Large intestine (tissue), 3 donors: ENCODE measurements at regions not wholly inside any gene's neighbourhood (a gene's known extent, or its start where the extent isn't known, plus 50 kb on each side); places are given as distances from the start of the nearest gene placed in this dataset.
A peak's percentile ranks its signal among the peaks of the same experiment; 100 is the strongest.

ENCODE experiments used
- DNase-seq, 2 donors: peaks; one replicate each; pipeline versions ENCODE4 v3.0.0 to v3.0.0-alpha.2; 2013
- H3K27ac ChIP-seq: one replicate; pipeline ENCODE4 v1.5.1; 2013; ENCODE audit warnings: low read length
- H3K27me3 ChIP-seq: 2 replicates; pipeline ENCODE4 v1.6.1; 2013; ENCODE audit warnings: low read length; ENCODE audit not compliant: control insufficient read depth, insufficient read depth
- H3K36me3 ChIP-seq: 2 replicates; pipeline ENCODE4 v1.6.1; 2013; ENCODE audit warnings: low read length; ENCODE audit not compliant: control insufficient read depth, insufficient read depth
- H3K4me1 ChIP-seq: one replicate; pipeline ENCODE4 v1.6.1; 2013; ENCODE audit warnings: low read length; ENCODE audit not compliant: control insufficient read depth, insufficient read depth
- H3K4me3 ChIP-seq: one replicate; pipeline ENCODE4 v1.5.1; 2013; ENCODE audit warnings: low read length
- H3K9me3 ChIP-seq: one replicate; pipeline ENCODE4 v1.6.1; 2013; ENCODE audit warnings: mild to moderate bottlenecking, low read depth, low read length, moderate library complexity; ENCODE audit not compliant: control insufficient read depth
- WGBS: methylation state at CpG from one replicate; pipeline ENCODE4 v1.1.5; 2013; ENCODE audit warnings: low lambda C conversion rate; ENCODE audit not compliant: insufficient coverage; 5-methylcytosine and 5-hydroxymethylcytosine counted together

GRCh38 chr2:129713337-129713736 lies 266.1 kb upstream of the RAB6C start:
- H3K4me1 ChIP-seq = peaks cover 24% of the 10 kb centered on the region
- DNase-seq = no peak
- no CpG with 5 or more reads among the region's 9 CpGs for WGBS
- H3K36me3 ChIP-seq = no peaks in the 10 kb centered on the region
- H3K27me3 ChIP-seq = no peaks in the 10 kb centered on the region
- H3K27ac ChIP-seq = no peak overlapping the region
- no peaks in the 10 kb centered on the region for H3K9me3 ChIP-seq
- no peak overlapping the region for H3K4me3 ChIP-seq

DNA sequence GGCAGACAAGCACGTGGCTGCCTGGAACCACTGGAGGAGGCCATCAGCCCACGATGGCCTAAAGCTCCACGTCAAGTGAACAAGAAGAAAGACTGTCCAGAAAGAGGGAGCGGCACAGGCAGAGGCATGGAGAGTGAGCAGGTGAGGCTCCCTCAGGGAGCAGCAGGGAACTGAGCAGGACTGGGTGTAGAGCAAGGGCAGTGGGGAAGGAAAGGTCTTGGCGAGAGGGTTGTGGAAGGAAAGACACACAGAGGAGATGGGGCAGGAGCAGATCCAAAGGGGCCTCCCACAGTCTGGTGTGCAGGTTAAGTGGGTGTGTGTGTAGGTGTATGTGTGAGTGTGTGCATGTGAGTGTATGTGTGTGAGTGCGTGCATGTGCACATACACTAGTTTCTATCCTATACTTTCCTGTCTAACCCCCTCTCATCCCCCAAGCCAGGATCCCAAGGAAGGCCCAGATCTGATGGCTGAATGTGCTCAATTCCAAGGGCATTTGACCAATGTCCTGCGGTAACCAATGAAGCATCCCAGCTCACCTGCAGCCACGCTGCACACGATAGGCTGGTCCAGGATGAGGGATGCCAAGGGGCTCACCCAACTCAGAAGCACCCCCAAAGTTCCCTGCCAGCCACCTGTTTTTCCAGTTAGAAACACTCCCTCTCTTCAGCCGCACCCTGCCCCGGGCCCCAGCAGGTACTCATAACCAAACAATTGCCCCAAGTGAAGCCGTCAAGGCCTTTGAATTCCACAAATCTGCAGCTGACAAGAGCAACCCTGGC lies 262.5 kb upstream of the RAB6C start:
- Histone ChIP-seq H3K4me1 (peaks cover 18% of the 10 kb centered on the region), H3K36me3 (no peaks in the 10 kb centered on the region), H3K27me3 (no peaks in the 10 kb centered on the region), H3K9me3 (no peaks in the 10 kb centered on the region), H3K4me3 (no peak overlapping the region), H3K27ac (peak overlapping the region; percentile 27)
- DNase-seq = peak in 1 of 2 donors; percentile 43
- 100% methylated on average over 1 of the region's 12 CpGs for WGBS

- Histone ChIP-seq H3K27ac (peak overlapping the region; percentile 27), H3K4me1 (peaks cover 24% of the 10 kb centered on the region), H3K27me3 (no peaks in the 10 kb centered on the region), H3K9me3 (no peaks in the 10 kb centered on the region), H3K4me3 (no peak overlapping the region), H3K36me3 (no peaks in the 10 kb centered on the region)
- peak in 1 of 2 donors; percentile 67 for DNase-seq
- 0% methylated on average over 1 of the region's 11 CpGs for WGBS
Measured at GRCh38 chr2:129717560-129718130, 261.8 kb upstream of the RAB6C start.

- no peaks in the 10 kb centered on the region for H3K36me3 ChIP-seq
- peaks cover 41% of the 10 kb centered on the region for H3K4me1 ChIP-seq
- no peak overlapping the region for H3K4me3 ChIP-seq
- no peaks in the 10 kb centered on the region for H3K27me3 ChIP-seq
- 100% methylated on average over 2 of the region's 3 CpGs for WGBS
- H3K9me3 ChIP-seq = no peaks in the 10 kb centered on the region
- no peak for DNase-seq
- no peak overlapping the region for H3K27ac ChIP-seq
Measured at GRCh38 chr2:129719335-129719734, 260.1 kb upstream of the RAB6C start.

DNA sequence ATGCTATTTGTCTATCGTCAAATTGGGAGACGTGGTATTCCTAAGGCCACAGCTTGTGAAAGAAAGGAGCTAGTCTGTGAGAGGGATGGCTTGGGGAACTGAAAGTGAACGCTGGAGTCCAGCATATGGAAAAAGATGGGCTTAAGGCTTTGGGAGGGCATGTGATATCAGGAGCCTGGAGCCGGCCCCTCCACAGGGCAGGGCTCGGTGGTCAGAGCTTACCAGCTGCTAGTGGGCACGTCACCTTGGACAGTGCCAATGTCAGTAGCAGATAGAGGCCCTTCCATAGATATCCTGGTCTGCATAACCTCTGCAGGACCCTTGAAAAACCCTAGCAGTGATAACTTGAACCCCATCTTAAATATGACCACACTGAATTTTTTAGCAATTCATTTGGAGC lies 259.1 kb upstream of the RAB6C start:
- WGBS = no CpG with 5 or more reads among the region's 6 CpGs
- Histone ChIP-seq H3K4me3 (no peak overlapping the region), H3K4me1 (peaks cover 51% of the 10 kb centered on the region), H3K27me3 (no peaks in the 10 kb centered on the region), H3K9me3 (no peaks in the 10 kb centered on the region), H3K36me3 (no peaks in the 10 kb centered on the region), H3K27ac (no peak overlapping the region)
- DNase-seq = no peak

DNA sequence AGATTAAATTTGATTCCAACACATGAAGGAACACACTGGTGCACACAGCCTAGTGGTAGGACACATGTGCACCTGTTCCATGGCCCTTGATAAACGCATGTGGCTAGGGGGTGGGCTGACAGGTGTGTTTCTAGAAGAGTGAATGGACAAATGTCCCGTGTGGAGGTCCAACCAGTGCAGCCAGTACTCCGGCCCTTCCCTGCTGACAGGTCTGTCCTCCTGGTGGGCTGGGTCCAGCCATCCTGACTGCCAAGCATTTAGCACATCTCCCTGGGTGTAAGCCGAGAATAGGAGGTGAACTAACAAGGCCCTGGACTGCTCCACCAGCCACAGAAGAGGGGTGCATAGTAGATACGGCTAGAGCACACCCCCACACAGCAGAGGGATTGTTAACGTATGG lies 258.7 kb upstream of the RAB6C start:
- no CpG with 5 or more reads among the region's 6 CpGs for WGBS
- H3K27me3 ChIP-seq = no peaks in the 10 kb centered on the region
- H3K9me3 ChIP-seq = no peaks in the 10 kb centered on the region
- no peaks in the 10 kb centered on the region for H3K36me3 ChIP-seq
- H3K4me1 ChIP-seq = peaks cover 55% of the 10 kb centered on the region
- no peak for DNase-seq
- no peak overlapping the region for H3K4me3 ChIP-seq
- no peak overlapping the region for H3K27ac ChIP-seq

GRCh38 chr2:129721236-129721635 lies 258.2 kb upstream of the RAB6C start:
- DNase-seq = no peak
- H3K27me3 ChIP-seq = no peaks in the 10 kb centered on the region

GRCh38 chr2:129721846-129722245 lies 257.6 kb upstream of the RAB6C start:
- WGBS = no CpG with 5 or more reads among the region's 15 CpGs
- Histone ChIP-seq H3K4me3 (no peak overlapping the region), H3K4me1 (peaks cover 55% of the 10 kb centered on the region), H3K36me3 (no peaks in the 10 kb centered on the region), H3K27ac (peak overlapping the region; percentile 25), H3K9me3 (no peaks in the 10 kb centered on the region), H3K27me3 (no peaks in the 10 kb centered on the region)
- no peak for DNase-seq

More at GRCh38 chr2:129721236-129721635, 258.2 kb upstream of the RAB6C start:
- H3K4me1 ChIP-seq = peaks cover 58% of the 10 kb centered on the region
- H3K36me3 ChIP-seq = no peaks in the 10 kb centered on the region
- no peaks in the 10 kb centered on the region for H3K9me3 ChIP-seq
- no peak overlapping the region for H3K4me3 ChIP-seq
- no peak overlapping the region for H3K27ac ChIP-seq
- 100% methylated on average over 2 of the region's 3 CpGs for WGBS

GRCh38 chr2:129722306-129723019 lies 257.0 kb upstream of the RAB6C start:
- peak overlapping the region; percentile 25 for H3K27ac ChIP-seq
- WGBS = no CpG with 5 or more reads among the region's 20 CpGs
- no peaks in the 10 kb centered on the region for H3K9me3 ChIP-seq
- H3K36me3 ChIP-seq = no peaks in the 10 kb centered on the region
- peak; percentile 64 to 79 for DNase-seq
- no peak overlapping the region for H3K4me3 ChIP-seq
- H3K27me3 ChIP-seq = no peaks in the 10 kb centered on the region
- peaks cover 49% of the 10 kb centered on the region for H3K4me1 ChIP-seq

GRCh38 chr2:129723277-129724020 lies 256.0 kb upstream of the RAB6C start:
- Histone ChIP-seq H3K36me3 (no peaks in the 10 kb centered on the region), H3K4me3 (no peak overlapping the region), H3K4me1 (peaks cover 44% of the 10 kb centered on the region), H3K27me3 (no peaks in the 10 kb centered on the region), H3K9me3 (no peaks in the 10 kb centered on the region), H3K27ac (peak overlapping the region; percentile 25)
- no peak for DNase-seq
- no CpG with 5 or more reads among the region's 13 CpGs for WGBS
